HUES64 (cell line): ENCODE measurements at regions not wholly inside any gene's neighbourhood (a gene's known extent, or its start where the extent isn't known, plus 50 kb on each side); places are given as distances from the start of the nearest gene placed in this dataset.
A peak's percentile ranks its signal among the peaks of the same experiment; 100 is the strongest.
"Not testable (repeated sequence)": the region's sequence is repeated elsewhere in the genome, so short reads cannot be mapped to it uniquely, and the experiment has no call there.

Experiments used
- H3K27ac ChIP-seq: 2 replicates; pipeline ENCODE4 v1.7.0; 2013; ENCODE audit warnings: low read depth, low read length, inconsistent platforms
- H3K27me3 ChIP-seq: 2 replicates; pipeline ENCODE4 v1.6.1; 2013; ENCODE audit warnings: mild to moderate bottlenecking, low read length; ENCODE audit not compliant: insufficient read depth
- H3K36me3 ChIP-seq: 2 replicates; pipeline ENCODE4 v1.6.1; 2013; ENCODE audit warnings: mild to moderate bottlenecking, low read length; ENCODE audit not compliant: insufficient read depth
- H3K4me1 ChIP-seq: 2 replicates; pipeline ENCODE4 v1.6.1; 2013; ENCODE audit warnings: mild to moderate bottlenecking, low read length, moderate library complexity; ENCODE audit not compliant: insufficient read depth
- H3K4me3 ChIP-seq: 2 replicates; pipeline ENCODE4 v1.5.1; 2013; ENCODE audit warnings: mild to moderate bottlenecking, low read length, moderate library complexity
- H3K9ac ChIP-seq: 2 replicates; pipeline ENCODE4 v1.6.1; 2013; ENCODE audit warnings: mild to moderate bottlenecking, low read depth, low read length
- H3K9me3 ChIP-seq: 2 replicates; pipeline ENCODE4 v1.6.1; 2013; ENCODE audit warnings: low read depth, low read length; ENCODE audit not compliant: insufficient read depth
- WGBS: fragments of 150-250, 120-280 bp; methylation state at CpG from one replicate; pipeline ENCODE4 v1.1.7; 2013; ENCODE audit warnings: missing lambda C conversion rate; 5-methylcytosine and 5-hydroxymethylcytosine counted together

DNA sequence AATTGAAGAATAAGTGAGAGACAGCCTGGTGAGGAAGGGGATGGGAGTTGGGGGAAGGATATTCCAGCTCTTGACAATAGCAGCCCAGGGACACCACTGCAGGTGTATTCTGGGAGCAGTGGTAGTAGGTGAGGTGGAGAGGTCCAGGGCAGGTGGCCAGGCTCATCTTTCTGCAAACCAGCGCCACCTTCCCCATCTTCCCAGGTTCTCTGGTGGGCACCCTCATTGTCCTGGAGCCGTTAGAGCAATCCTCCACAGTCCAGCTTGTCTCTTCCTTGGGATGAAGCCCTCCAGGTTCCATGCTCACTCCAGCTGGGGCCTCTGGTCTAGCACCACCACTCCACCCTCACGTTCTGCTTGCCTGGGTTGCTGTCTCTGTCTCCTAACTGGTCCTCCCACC lies 97.0 kb downstream of the IER5 start:
- Histone ChIP-seq H3K27me3 (peaks cover 7% of the 10 kb centered on the region), H3K36me3 (no peaks in the 10 kb centered on the region), H3K9ac (no peak overlapping the region), H3K4me3 (no peak overlapping the region), H3K4me1 (peaks cover 21% of the 10 kb centered on the region), H3K27ac (no peak overlapping the region), H3K9me3 (no peaks in the 10 kb centered on the region)
- 53% methylated on average over 3 of the region's 3 CpGs for WGBS

- not testable (repeated sequence) for H3K36me3 ChIP-seq, H3K4me3 ChIP-seq, H3K9me3 ChIP-seq, H3K9ac ChIP-seq, H3K27ac ChIP-seq
- H3K27me3 ChIP-seq, result peaks cover 14% of the 10 kb centered on the region
- peaks cover 15% of the 10 kb centered on the region for H3K4me1 ChIP-seq
- 93% methylated on average over 3 of the region's 4 CpGs for WGBS
Measured at GRCh38 chr1:181186133-181186532, 97.6 kb downstream of the IER5 start.

- no peaks in the 10 kb centered on the region for H3K36me3 ChIP-seq
- no peak overlapping the region for H3K27ac ChIP-seq
- H3K4me3 ChIP-seq, result no peak overlapping the region
- peaks cover 16% of the 10 kb centered on the region for H3K27me3 ChIP-seq
- H3K9me3 ChIP-seq, result no peaks in the 10 kb centered on the region
- 0 out of 2 replicates have a peak, but pooled peaks cover 2% of the 10 kb centered on the region for H3K4me1 ChIP-seq
- WGBS, result 90% methylated on average over 7 of the region's 7 CpGs
- H3K9ac ChIP-seq, result no peak overlapping the region
Measured at GRCh38 chr1:181187337-181188126, 99.0 kb downstream of the IER5 start.

DNA sequence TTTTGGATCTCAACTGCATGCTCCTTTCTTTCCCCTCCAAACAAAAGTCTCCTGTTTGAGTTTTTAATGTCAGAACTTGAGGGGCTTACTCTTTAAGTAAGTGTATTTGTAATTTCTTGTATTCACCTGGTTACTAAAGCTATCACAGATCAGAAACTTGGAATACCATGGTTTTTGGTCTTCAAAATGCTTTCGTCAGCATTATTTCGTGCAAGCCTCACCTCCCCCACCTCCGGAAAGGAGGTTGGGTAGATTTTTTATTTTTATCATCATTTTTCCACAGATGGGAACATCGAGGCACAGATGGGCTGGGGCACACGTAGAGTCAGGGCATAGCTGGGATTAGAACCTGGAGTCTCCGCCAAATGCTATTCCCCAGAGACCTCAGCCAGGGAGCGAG lies 100.7 kb downstream of the IER5 start:
- Histone ChIP-seq H3K9ac (no peak overlapping the region), H3K36me3 (no peaks in the 10 kb centered on the region), H3K4me3 (no peak overlapping the region), H3K27me3 (peaks cover 16% of the 10 kb centered on the region), H3K4me1 (no peaks in the 10 kb centered on the region), H3K9me3 (no peaks in the 10 kb centered on the region), H3K27ac (no peak overlapping the region)
- WGBS, result 92% methylated on average over 5 of the region's 7 CpGs

DNA sequence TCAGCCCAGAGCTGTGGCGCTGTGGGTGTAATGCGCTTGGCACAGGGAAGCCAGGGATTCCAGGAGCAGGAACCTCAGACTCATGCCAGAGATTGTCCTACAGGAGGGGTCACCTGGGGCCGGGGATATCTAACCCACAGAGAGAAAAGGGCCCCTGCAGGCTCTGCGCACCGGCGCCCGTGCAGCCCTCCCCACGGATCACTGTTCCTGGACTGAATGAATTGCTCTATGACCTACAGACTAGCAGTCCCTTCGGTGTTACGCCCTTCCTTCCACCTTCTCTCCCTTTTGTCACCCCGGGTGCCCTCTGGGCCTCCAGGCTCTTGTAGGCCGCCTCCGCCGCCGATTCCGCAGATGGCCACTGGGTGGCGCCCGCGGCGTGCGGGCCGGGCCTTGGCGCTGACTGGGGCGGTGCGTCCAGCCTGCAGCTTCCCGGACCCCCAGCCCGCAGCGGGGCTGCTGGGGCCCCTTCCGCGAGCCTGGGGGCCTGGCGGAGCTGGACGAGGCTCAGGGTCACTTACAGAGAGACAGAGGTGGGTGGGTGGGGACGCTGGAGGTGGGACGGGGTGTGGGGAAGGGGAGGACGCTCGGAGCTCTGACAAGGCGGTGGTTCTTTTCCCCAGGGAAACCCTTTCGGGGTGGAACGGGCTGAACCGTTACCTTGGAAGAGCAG lies 101.3 kb downstream of the IER5 start:
- 12% methylated on average over 40 of the region's 40 CpGs for WGBS
- peak overlapping the region; percentile 48 for H3K4me3 ChIP-seq
- no peak overlapping the region for H3K9ac ChIP-seq
- no peaks in the 10 kb centered on the region for H3K9me3 ChIP-seq
- H3K27ac ChIP-seq, result no peak overlapping the region
- peaks cover 16% of the 10 kb centered on the region for H3K27me3 ChIP-seq
- no peaks in the 10 kb centered on the region for H3K36me3 ChIP-seq
- no peaks in the 10 kb centered on the region for H3K4me1 ChIP-seq

GRCh38 chr1:181190364-181191035 lies 102.0 kb downstream of the IER5 start:
- Histone ChIP-seq H3K4me1 (no peaks in the 10 kb centered on the region), H3K9me3 (no peaks in the 10 kb centered on the region), H3K27ac (no peak overlapping the region), H3K4me3 (peak overlapping the region; percentile 48), H3K9ac (no peak overlapping the region), H3K36me3 (no peaks in the 10 kb centered on the region), H3K27me3 (peaks cover 12% of the 10 kb centered on the region)
- 74% methylated on average over 17 of the region's 18 CpGs for WGBS

GRCh38 chr1:181191494-181192040 lies 103.1 kb downstream of the IER5 start:
- 88% methylated on average over 5 of the region's 5 CpGs for WGBS
- Histone ChIP-seq H3K4me3 (no peak overlapping the region), H3K27ac (no peak overlapping the region), H3K36me3 (no peaks in the 10 kb centered on the region), H3K27me3 (peaks cover 12% of the 10 kb centered on the region), H3K9ac (no peak overlapping the region), H3K9me3 (no peaks in the 10 kb centered on the region), H3K4me1 (no peaks in the 10 kb centered on the region)

GRCh38 chr1:181192316-181192715 lies 103.8 kb downstream of the IER5 start:
- H3K9me3 ChIP-seq, result no peaks in the 10 kb centered on the region
- no peak overlapping the region for H3K4me3 ChIP-seq
- no peak overlapping the region for H3K27ac ChIP-seq
- H3K36me3 ChIP-seq, result no peaks in the 10 kb centered on the region
- H3K27me3 ChIP-seq, result peaks cover 12% of the 10 kb centered on the region
- WGBS, result 74% methylated on average over 4 of the region's 4 CpGs
- H3K9ac ChIP-seq, result no peak overlapping the region
- H3K4me1 ChIP-seq, result no peaks in the 10 kb centered on the region

GRCh38 chr1:181202986-181203555 lies 114.6 kb downstream of the IER5 start:
- no peak overlapping the region for H3K27ac ChIP-seq
- WGBS, result 80% methylated on average over 7 of the region's 7 CpGs
- no peak overlapping the region for H3K4me3 ChIP-seq
- H3K9ac ChIP-seq, result no peak overlapping the region
- no peaks in the 10 kb centered on the region for H3K36me3 ChIP-seq
- H3K9me3 ChIP-seq, result no peaks in the 10 kb centered on the region
- no peaks in the 10 kb centered on the region for H3K27me3 ChIP-seq
- 0 out of 2 replicates have a peak, but pooled peaks cover 11% of the 10 kb centered on the region for H3K4me1 ChIP-seq

GRCh38 chr1:181204530-181204929 lies 116.0 kb downstream of the IER5 start:
- H3K36me3 ChIP-seq, result no peaks in the 10 kb centered on the region
- WGBS, result 88% methylated on average over 6 of the region's 6 CpGs
- no peak overlapping the region for H3K4me3 ChIP-seq
- no peaks in the 10 kb centered on the region for H3K27me3 ChIP-seq
- no peak overlapping the region for H3K9ac ChIP-seq
- no peaks in the 10 kb centered on the region for H3K9me3 ChIP-seq
- H3K27ac ChIP-seq, result no peak overlapping the region
- H3K4me1 ChIP-seq, result 0 out of 2 replicates have a peak, but pooled peaks cover 11% of the 10 kb centered on the region

GRCh38 chr1:181205901-181206300 lies 117.4 kb downstream of the IER5 start:
- H3K4me1 ChIP-seq, result 0 out of 2 replicates have a peak, but pooled peaks cover 11% of the 10 kb centered on the region
- no peaks in the 10 kb centered on the region for H3K36me3 ChIP-seq
- no peak overlapping the region for H3K4me3 ChIP-seq
- H3K27ac ChIP-seq, result no peak overlapping the region
- no peaks in the 10 kb centered on the region for H3K27me3 ChIP-seq
- H3K9me3 ChIP-seq, result no peaks in the 10 kb centered on the region
- WGBS, result 60% methylated on average over 10 of the region's 10 CpGs
- H3K9ac ChIP-seq, result no peak overlapping the region
